GM12892 (cell line): ENCODE measurements at regions not wholly inside any gene's neighbourhood (a gene's known extent, or its start where the extent isn't known, plus 50 kb on each side); places are given as distances from the start of the nearest gene placed in this dataset.

ENCODE experiments used
- POLR2A ChIP-seq: IDR thresholded peaks from 2 replicates; pipeline ENCODE4 v1.6.1; 2011; ENCODE audit warnings: low read depth, low read length, control low read depth
- POLR2AphosphoS5 ChIP-seq: IDR thresholded peaks from 2 replicates; pipeline ENCODE4 v1.6.1; 2011; ENCODE audit warnings: low read depth, low read length, control low read depth

DNA sequence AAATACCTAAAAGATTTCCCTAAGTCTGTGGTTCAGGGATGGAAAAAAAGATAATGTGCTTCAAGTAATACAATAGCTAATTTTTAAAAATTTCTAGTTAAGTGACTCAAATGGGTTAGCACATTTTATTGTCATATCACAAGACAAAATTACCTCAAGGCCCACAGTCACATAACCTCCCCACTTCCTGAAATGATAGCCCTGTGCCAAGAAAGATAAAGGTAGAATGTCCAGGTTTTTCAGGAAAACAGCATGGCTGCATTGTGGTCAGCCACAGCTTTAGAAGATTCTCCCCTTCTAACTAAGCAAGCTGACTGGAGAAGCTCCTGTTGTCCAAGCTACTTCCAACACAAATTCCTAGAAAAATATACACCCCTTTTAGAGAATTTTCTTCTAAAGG, 127.1 kb upstream of the SLC35G4 start:
- TF ChIP-seq POLR2AphosphoS5: no peak
- TF ChIP-seq POLR2A: no peak
